ENCODE measurements at regions not wholly inside any gene's neighbourhood (a gene's known extent, or its start where the extent isn't known, plus 50 kb on each side); places are given as distances from the start of the nearest gene placed in this dataset.
"Not testable (repeated sequence)": the region's sequence is repeated elsewhere in the genome, so short reads cannot be mapped to it uniquely, and the experiment has no call there.

DNA sequence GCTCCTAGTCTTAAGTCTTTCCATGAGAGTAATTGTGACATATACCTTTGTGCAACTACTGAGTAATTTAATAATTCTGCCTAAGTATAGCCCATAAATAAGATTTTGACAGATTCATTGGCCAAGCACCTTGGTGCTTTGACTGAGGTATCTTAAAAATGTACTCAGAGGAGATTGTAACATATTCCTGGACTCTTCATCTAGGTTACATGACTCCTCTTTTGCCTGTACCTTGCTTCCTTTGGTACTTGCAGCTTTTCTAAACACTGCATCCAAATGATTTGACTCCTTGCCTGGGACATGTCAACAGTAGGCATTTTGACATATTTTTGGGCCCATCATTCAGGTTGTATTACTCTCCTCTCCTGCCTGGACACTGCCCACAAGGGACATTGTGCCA is 1125.0 kb upstream of the AMELY start:
- DNase-seq = no peak
- no peak for TF ChIP-seq POLR2A (IDR thresholded peaks at IDR 0.05; ENCODE audit: low read length)
- no peak for TF ChIP-seq GATA1 (IDR thresholded peaks at IDR 0.05; ENCODE audit: low read depth, low read length)

GRCh38 chrY:8035653-8036052 is 1124.1 kb upstream of the AMELY start:
- no peak for TF ChIP-seq GATA1 (IDR thresholded peaks at IDR 0.05; ENCODE audit: low read depth, low read length)
- no peak for TF ChIP-seq POLR2A (IDR thresholded peaks at IDR 0.05; ENCODE audit: low read length)

DNA sequence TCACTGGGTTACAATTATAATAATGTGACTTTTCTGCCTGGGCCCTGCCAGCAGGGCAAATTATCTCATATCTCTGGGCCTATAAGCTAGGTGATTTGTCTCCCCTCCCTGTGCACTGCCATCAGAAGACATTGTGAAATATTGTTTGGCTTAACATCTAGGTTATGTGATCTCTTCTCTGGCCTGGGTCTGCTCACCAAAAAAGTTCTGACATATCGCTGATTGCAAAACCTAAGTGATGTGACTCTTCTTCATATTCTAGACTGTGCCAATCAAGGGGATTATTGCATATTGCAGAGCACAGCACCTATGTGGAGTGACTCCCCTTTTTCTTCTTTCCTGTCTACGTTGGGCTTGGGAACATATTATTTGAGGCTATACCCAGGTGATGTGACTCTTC is 1123.1 kb upstream of the AMELY start:
- DNase-seq = no peak
- TF ChIP-seq GATA1 (IDR thresholded peaks at IDR 0.05; ENCODE audit: low read depth, low read length) (no peak), POLR2A (IDR thresholded peaks at IDR 0.05; ENCODE audit: low read length) (no peak)

More at GRCh38 chrY:8035653-8036052, 1124.1 kb upstream of the AMELY start:
- no peak for DNase-seq

- TF ChIP-seq POLR2A (IDR thresholded peaks at IDR 0.05; ENCODE audit: low read length) (no peak), GATA1 (IDR thresholded peaks at IDR 0.05; ENCODE audit: low read depth, low read length) (no peak)
Measured at GRCh38 chrY:8033200-8033599, 1121.6 kb upstream of the AMELY start.

DNA sequence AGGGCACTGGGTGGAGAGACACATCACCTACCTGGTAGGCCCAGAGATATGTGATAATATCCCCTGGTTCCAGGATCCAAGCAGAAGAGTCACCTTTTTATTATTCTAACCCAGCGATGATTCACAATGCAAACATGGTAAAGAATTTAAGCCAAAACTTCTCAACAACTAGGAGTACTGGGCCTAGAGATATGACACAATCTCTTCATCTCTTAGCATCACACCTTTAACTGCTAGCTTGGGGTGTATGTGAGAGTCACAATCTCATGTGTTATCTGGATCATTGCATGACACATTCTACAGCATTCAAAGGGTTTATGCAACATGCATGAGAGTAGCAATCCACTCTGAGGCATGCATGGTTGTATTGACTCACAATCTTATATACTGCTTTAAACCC is 1109.0 kb upstream of the AMELY start:
- DNase-seq = no peak

More at GRCh38 chrY:8033200-8033599, 1121.6 kb upstream of the AMELY start:
- DNase-seq = no peak

DNA sequence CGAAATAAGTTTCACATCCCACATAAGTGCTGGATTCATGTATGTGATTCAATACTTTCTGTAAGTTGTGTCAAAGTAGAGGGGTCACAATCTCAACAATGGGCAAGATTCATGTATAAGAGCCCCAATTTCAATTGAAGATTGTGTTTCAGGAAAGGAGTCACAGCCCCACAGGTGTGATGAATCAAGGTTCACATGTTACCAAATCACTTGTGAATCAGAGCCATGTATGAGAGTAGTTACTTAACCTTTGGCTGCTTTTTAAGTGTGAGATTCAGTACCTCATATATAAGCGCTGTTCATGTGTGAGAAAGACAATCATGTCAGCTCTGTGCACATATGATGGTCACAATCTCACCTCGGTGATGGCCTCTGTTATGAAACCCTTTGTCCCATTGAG is 1100.0 kb upstream of the AMELY start:
- TF ChIP-seq POLR2A (IDR thresholded peaks at IDR 0.05; ENCODE audit: low read length) (no peak), GATA1 (IDR thresholded peaks at IDR 0.05; ENCODE audit: low read depth, low read length) (no peak)
- no peak for DNase-seq

More for the DNA sequence above, 1109.0 kb upstream of the AMELY start:
- no peak for TF ChIP-seq GATA1 (IDR thresholded peaks at IDR 0.05; ENCODE audit: low read depth, low read length)

- TF ChIP-seq GATA1 (IDR thresholded peaks at IDR 0.05; ENCODE audit: low read depth, low read length) = no peak
- no peak for TF ChIP-seq POLR2A (IDR thresholded peaks at IDR 0.05; ENCODE audit: low read length)
- no peak for DNase-seq
Measured at GRCh38 chrY:8004196-8004595, 1092.6 kb upstream of the AMELY start.

GRCh38 chrY:7996726-7997125 is 1085.2 kb upstream of the AMELY start:
- no peak for DNase-seq
- no peak for TF ChIP-seq GATA1 (IDR thresholded peaks at IDR 0.05; ENCODE audit: low read depth, low read length)
- no peak for TF ChIP-seq POLR2A (IDR thresholded peaks at IDR 0.05; ENCODE audit: low read length)

- not testable (repeated sequence) for DNase-seq
Measured at GRCh38 chrY:7994781-7995180, 1083.2 kb upstream of the AMELY start.

DNA sequence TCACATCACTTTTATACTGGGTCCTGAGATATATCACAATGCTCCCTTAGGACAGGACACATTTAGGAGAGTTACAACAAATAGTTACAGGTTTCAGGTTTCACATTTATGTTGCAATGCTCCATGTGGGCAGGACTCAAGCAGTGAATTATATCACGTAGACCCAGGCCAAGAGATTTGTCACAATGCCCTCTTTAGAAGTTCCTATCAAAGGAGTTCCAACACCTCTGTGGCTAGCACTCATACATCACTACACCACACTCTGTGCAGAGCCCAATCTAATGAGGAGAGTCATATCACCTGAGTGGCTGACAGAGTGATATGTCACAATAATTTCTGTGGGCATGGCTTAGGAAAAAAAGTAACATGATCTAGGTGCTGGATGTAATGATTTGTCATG is 1068.2 kb upstream of the AMELY start:
- DNase-seq = no peak

DNA sequence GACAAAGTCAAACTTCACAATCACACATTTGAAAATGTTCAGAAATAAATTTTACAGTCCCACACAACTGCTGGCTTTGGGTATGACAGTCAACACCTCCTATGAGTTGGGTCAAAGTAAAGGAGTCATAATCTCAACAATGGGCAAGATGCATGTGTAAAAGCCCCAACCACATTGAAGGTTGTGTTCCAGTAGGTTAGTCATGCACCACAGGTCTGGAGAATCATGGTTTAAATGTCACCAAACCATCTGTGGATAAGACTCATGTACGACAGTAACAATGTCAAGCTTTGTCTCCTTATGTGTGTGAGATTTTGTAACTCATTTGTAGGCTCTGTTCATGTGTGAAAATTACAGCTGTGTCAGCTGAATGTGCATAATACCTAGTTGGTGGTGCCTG is 1065.7 kb upstream of the AMELY start:
- DNase-seq = no peak
- TF ChIP-seq POLR2A (IDR thresholded peaks at IDR 0.05; ENCODE audit: low read length) (no peak), GATA1 (IDR thresholded peaks at IDR 0.05; ENCODE audit: low read depth, low read length) (no peak)

More for the DNA sequence above, 1068.2 kb upstream of the AMELY start:
- TF ChIP-seq POLR2A (IDR thresholded peaks at IDR 0.05; ENCODE audit: low read length) = no peak
- no peak for TF ChIP-seq GATA1 (IDR thresholded peaks at IDR 0.05; ENCODE audit: low read depth, low read length)

DNA sequence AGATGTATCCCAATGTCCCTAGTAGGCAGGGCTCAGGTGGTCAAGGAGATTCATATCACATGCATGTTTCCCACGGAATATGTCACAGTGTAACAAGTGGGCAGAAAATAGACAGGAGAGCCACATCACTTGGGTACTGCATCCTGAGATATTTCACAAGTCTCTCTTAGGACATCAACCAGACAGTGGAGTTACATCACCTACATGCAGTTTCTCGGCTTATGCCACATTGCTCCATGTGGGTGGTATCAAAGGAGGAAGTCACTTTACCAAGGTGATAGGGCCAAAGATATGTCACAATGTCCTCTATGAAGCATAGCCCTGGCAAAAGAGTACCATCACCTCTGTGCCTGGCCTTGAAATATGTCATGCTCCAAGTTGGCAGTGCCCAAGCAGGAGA is 1056.7 kb upstream of the AMELY start:
- no peak for DNase-seq
- TF ChIP-seq GATA1 (IDR thresholded peaks at IDR 0.05; ENCODE audit: low read depth, low read length) (no peak), POLR2A (IDR thresholded peaks at IDR 0.05; ENCODE audit: low read length) (no peak)

GRCh38 chrY:7966916-7967315 is 1055.4 kb upstream of the AMELY start:
- TF ChIP-seq POLR2A (IDR thresholded peaks at IDR 0.05; ENCODE audit: low read length) (no peak), GATA1 (IDR thresholded peaks at IDR 0.05; ENCODE audit: low read depth, low read length) (no peak)
- DNase-seq = no peak

GRCh38 chrY:7963393-7963792 is 1051.8 kb upstream of the AMELY start:
- no peak for DNase-seq
- TF ChIP-seq GATA1 (IDR thresholded peaks at IDR 0.05; ENCODE audit: low read depth, low read length) (no peak), POLR2A (IDR thresholded peaks at IDR 0.05; ENCODE audit: low read length) (no peak)

DNA sequence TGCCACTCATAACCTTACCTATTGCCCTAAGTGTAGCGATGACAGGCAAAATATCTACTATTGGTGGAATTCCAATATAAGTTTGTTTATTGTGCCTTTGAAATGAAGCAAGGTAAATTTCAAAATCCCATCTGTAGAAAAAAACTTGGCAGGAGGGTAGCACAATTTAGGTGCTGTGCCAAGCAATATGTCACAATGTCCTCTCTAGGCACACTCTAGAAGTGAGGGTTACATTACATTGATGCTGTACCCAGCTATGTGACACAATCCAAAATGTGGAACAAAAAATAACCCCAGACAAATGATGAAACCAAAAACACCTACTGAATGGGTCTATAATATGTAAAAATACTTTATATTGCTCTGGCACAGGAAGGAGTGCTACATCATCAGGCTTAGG is 1050.8 kb upstream of the AMELY start:
- DNase-seq = no peak
- TF ChIP-seq GATA1 (IDR thresholded peaks at IDR 0.05; ENCODE audit: low read depth, low read length) = no peak
- TF ChIP-seq POLR2A (IDR thresholded peaks at IDR 0.05; ENCODE audit: low read length) = no peak

GRCh38 chrY:7961811-7962210 is 1050.3 kb upstream of the AMELY start:
- DNase-seq = no peak
- no peak for TF ChIP-seq POLR2A (IDR thresholded peaks at IDR 0.05; ENCODE audit: low read length)
- TF ChIP-seq GATA1 (IDR thresholded peaks at IDR 0.05; ENCODE audit: low read depth, low read length) = no peak

Data from erythroblast (primary cell).